ENCODE measurements at regions not wholly inside any gene's neighbourhood (a gene's known extent, or its start where the extent isn't known, plus 50 kb on each side); places are given as distances from the start of the nearest gene placed in this dataset.

GRCh38 chr12:67514502-67514901 is 134.0 kb upstream of the DYRK2 start:
- Histone ChIP-seq H3K27me3 (no peaks in the 10 kb centered on the region), H3K27ac (no peak overlapping the region), H3K36me3 (no peaks in the 10 kb centered on the region), H3K4me1 (peaks cover 0 to 7% of the 10 kb centered on the region in 2 donors), H3K9me3 (no peaks in the 10 kb centered on the region), H3K4me3 (no peak overlapping the region)
- no peak for DNase-seq (ENCODE audit: low spot score)
- no peak for TF ChIP-seq CTCF (IDR thresholded peaks at IDR 0.05)

DNA sequence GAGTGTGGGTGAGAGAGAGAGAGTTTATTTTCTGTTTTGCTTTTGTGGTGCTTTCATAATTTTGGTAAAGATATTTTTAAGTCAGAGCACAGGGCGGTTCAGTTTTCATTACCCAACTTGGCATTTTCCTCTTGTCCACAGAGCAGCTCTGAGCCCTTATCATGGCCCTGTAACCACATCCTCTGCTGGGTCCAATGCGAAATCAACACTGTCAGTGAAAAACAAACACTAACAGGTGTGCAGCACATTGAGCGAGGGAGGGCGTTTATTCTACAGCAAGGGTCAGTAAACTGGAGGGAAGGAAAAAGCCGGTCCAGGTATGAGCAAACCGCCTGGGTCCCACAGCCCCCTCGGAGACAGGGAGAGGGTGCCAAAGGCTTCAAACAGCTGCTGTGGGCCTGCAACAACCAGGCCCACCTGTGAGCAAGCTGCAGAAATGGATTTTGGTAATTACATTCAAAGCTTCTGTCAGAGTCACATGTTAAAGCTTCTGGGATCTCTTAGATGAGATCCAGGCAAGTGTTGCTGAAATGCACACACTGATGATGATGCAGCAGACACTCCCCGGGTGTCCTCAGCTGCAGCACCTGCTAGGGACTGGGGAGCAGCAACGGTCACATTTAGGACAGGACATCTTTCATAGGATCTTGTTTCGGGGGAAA is 132.7 kb upstream of the DYRK2 start:
- DNase-seq (ENCODE audit: low spot score): no peak
- no peaks in the 10 kb centered on the region for H3K36me3 ChIP-seq
- no peaks in the 10 kb centered on the region for H3K9me3 ChIP-seq
- no peak for TF ChIP-seq CTCF (IDR thresholded peaks at IDR 0.05)
- no peaks in the 10 kb centered on the region for H3K27me3 ChIP-seq
- no peak overlapping the region for H3K4me3 ChIP-seq
- peaks cover 0 to 7% of the 10 kb centered on the region in 2 donors for H3K4me1 ChIP-seq
- no peak overlapping the region for H3K27ac ChIP-seq

- no peak for TF ChIP-seq CTCF (IDR thresholded peaks at IDR 0.05)
- no peaks in the 10 kb centered on the region for H3K9me3 ChIP-seq
- H3K27ac ChIP-seq: no peak overlapping the region
- H3K36me3 ChIP-seq: no peaks in the 10 kb centered on the region
- DNase-seq (ENCODE audit: low spot score): no peak
- H3K4me1 ChIP-seq: peaks cover 0 to 7% of the 10 kb centered on the region in 2 donors
- H3K4me3 ChIP-seq: no peak overlapping the region
- H3K27me3 ChIP-seq: no peaks in the 10 kb centered on the region
Measured at GRCh38 chr12:67517181-67517887, 131.2 kb upstream of the DYRK2 start.

DNA sequence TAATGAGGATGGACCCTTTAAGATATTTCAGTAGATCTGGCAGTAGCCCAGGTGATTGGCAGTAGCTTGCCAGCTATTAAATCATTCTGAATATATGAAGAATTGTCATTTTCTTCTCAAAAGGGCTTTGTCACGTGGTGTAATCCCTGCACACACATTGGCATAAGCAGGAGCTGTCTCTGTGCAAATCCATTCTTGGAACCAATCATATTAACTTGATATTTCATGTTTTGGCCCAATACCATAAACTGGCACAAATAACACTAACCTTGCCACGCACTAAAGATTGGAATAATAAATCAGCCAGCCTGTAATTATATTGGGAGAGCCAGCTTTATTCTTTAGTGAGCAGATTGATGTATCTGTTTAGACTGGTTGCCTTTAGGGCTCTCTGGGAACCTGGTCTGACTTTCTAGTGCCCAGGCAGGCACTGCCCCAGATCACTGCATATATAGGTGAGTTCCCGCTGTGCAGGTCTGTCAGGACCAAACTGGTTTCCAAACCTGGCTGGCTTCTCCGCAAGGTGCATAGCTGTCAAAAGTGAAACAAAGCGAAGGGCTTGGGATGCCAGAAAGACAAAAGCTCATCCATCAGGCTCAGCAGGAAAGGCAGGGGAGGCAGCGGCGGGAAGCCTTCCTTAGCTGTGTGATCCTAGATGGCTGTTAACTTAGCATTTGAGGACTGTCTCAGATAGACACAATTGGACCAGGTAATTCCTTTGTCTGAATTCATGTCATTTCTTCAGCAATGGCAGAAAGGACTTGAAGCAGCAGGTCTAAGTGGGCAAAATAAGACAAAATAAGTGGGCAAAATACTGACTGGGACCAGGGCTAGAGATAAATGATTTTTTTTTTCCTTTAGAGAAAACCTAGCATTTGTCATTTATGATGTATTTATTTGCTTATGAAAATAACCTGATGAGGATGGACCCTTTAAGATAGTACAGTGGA is 128.8 kb upstream of the DYRK2 start:
- H3K4me3 ChIP-seq: no peak overlapping the region
- H3K27ac ChIP-seq: no peak overlapping the region
- H3K27me3 ChIP-seq: no peaks in the 10 kb centered on the region
- no peaks in the 10 kb centered on the region for H3K9me3 ChIP-seq
- peaks cover 0 to 7% of the 10 kb centered on the region in 2 donors for H3K4me1 ChIP-seq
- H3K36me3 ChIP-seq: no peaks in the 10 kb centered on the region
- no peak for TF ChIP-seq CTCF (IDR thresholded peaks at IDR 0.05)
- DNase-seq (ENCODE audit: low spot score): no peak

GRCh38 chr12:67520606-67521005 is 127.9 kb upstream of the DYRK2 start:
- H3K27ac ChIP-seq: no peak overlapping the region
- H3K4me1 ChIP-seq: peaks cover 0 to 7% of the 10 kb centered on the region in 2 donors
- H3K4me3 ChIP-seq: no peak overlapping the region
- DNase-seq (ENCODE audit: low spot score): no peak
- no peaks in the 10 kb centered on the region for H3K9me3 ChIP-seq
- no peaks in the 10 kb centered on the region for H3K27me3 ChIP-seq
- no peaks in the 10 kb centered on the region for H3K36me3 ChIP-seq
- TF ChIP-seq CTCF (IDR thresholded peaks at IDR 0.05): no peak
